ENCODE measurements at regions not wholly inside any gene's neighbourhood (a gene's known extent, or its start where the extent isn't known, plus 50 kb on each side); places are given as distances from the start of the nearest gene placed in this dataset.

DNA sequence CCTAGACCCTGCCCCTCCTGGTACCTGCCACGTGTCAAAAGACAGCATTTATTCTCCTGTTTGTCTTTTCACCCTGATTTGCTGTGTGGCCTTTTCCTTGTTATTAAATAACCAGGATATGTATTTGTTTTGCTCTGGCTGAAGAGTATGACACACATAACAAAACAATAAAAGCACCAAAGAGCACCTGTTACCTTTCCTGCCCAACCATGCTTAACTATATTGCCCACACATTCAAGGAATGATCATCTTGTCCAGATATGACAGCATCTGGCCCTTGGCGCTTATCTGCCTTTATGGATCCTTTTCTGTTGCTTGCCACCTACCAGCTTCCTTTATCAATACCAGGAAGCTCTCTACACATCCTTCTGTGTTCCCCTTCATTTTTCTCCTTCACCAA lies 357.7 kb downstream of the FGFR2 start:
- DNase-seq (ENCODE audit: low spot score): no peak

DNA sequence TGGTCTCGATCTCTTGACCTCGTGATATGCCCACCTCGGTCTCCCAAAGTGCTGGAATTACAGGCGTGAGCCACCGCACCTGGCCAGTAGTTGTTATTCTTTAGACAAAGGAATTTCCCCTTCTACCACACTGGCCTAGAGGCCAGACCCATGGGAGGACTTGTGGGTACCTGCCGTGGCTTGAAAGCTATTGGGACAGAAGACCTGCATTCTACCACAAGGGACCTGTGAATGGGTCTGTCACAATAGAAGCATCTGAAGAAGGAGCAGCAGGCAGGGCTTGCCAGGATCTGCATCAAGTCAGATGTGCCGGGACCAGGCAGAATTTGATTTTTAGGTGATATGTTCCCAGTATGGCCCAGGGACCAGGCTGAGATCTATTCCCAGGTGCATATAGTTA lies 356.9 kb downstream of the FGFR2 start:
- no peak for DNase-seq (ENCODE audit: low spot score)

DNA sequence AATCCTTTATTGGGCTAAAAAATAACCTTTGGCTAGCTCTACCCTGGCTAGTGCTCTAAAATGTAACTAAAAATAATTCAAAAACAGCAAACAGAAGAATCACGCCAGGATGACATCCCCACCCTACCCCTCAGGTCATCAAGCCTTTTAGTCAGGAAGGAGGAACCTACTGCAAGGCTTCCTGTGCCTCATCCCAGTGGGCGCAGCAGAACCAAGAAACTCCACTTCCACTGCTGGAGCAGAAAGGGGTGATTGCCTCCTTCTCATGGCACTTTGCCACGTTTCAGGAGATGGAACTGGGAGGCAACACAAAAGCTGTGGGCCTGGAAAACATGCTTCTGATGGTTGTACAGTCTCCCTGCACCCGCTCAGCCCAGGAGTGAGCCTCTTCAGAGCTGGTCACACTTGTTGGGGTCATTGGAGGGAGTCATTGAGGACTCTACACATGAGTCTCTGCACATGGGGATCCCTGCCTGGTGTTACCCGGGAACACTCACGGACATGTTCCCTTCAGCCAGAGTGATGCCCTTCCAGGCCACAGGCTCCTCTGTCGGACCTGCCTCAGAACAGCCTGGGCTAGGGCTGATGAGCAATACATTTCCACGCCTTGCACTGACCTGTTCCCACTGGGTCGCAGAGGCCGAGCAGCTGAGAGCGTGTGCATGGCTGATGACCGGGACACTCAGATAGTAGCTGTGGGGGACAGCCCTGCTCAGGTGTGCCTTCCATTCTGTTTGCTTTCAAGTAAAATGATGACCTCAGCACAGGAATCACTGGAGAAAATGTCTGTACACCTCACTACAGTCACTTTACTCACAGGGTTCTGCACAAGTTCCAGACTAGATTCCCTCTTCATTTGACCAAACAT lies 355.3 kb downstream of the FGFR2 start:
- no peak for DNase-seq (ENCODE audit: low spot score)

DNA sequence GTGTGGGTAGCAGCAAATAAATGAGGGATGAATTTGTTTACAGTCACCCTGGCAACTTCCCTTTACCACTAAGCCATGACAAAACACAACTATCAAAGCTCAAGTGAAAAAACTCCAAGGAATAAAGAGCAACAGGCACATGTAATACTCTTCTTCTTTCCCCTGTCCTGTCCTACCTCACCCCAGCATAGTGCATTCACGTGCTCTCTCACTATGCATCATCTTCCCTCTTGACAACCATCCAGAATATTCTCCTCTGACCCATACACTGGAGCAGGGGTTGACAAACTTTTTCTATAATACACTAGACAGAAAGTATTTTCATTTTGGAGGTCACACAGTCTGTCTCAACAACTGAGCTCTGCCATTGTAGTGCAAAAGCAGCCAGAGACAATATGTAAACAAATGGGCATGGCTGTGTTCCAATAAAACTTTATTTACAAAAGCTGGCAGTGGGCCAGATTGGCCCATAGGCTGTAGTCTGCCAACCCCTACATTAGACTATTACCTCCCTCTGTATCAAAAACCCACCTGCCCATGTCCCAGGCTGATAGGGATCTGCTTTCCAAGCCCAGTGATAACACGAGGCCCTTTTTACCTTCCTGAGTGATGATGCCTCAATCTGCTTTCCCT lies 354.5 kb downstream of the FGFR2 start:
- no peak for DNase-seq (ENCODE audit: low spot score)

DNA sequence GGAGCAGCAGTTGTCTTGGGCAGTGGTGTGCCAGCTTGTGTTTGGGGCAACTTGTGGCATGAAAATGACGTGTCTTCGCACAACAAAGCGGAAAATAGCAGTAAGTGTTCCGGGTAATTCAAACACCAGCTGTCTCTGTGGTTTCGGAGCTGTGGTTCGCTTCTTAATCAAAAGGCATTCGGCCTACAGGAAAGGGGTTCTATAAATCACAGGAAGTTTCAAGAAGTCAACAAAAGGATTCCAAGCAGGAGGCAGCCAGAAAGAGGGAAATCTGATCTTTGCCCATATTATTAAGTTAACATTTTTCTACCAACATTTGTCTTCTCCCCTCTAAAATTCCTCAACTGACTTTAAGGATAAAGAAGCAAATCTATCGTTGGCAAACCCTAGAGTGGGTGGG lies 353.4 kb downstream of the FGFR2 start:
- DNase-seq (ENCODE audit: low spot score): no peak

DNA sequence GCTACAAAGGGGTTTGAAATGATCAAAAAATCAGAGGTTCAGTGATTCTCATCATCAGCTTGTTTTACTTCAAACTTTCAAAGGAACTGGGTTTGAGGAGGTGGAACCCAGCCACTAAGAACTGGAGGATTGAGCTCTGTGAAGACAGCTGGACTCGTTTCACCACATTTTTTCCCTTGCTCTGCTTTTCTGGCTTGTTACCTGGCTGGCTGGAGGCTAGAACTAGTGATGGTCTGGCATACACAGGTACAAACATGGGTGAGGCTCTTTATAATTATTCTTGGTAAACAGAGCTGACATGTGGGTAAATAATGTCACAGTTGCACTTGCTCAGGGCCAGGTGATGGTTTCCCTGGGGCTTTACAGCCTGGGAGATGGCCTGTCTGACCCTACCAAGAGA lies 352.5 kb downstream of the FGFR2 start:
- DNase-seq (ENCODE audit: low spot score): no peak

DNA sequence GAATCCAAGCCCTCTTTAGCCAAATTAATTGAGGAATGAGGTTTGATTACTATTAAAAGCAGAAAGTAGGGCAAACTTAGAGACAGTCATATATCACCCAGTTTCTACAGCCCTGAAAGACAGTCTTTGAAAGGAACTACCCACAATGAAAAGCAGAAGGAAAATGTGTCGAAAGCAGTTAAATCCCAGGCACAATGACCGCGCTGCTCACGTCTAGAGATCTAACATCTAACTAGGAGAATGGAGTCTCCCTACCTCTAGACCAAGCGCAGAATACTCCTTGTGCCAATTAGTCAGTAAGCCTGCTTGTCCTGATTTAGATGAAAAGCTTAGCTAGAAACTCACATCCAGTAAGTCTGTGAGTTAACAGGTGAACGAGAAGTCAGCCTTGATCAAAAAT lies 350.0 kb downstream of the FGFR2 start:
- no peak for DNase-seq (ENCODE audit: low spot score)

DNA sequence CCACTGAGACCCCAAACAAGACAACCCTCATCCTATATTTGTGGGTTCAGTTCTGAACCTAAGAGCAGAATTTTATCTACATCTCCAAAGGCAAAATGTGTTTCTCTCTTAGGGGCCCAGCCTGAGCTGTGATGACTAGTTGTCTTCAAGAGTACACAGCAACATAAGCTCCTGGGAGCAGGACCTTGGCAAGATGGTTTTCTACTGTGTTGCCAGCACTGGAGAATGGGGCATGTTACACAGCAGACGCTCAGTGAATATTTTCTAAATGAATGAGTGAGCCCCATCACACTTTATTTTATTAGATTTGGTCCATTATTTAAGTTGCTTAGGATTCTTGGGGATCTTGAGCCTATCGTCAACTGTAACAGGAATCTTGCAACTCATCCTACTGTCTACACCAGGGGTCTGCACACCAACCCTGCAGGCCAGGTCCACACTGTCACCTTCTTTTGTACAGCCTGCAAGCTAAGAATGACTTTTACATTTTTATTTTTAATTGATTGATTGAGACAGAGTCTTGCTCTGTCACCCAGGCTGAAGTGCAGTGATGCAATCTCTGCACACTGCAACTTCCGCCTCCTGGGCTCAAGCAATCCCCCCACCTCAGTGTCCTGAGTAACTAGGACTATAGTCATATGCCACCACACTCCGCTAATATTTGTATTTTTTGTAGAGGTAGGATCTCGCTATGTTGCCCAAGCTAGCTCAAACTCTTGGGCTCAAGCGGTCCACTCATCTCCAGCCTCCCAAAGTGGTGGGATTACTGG lies 347.1 kb downstream of the FGFR2 start:
- no peak for DNase-seq (ENCODE audit: low spot score)

DNA sequence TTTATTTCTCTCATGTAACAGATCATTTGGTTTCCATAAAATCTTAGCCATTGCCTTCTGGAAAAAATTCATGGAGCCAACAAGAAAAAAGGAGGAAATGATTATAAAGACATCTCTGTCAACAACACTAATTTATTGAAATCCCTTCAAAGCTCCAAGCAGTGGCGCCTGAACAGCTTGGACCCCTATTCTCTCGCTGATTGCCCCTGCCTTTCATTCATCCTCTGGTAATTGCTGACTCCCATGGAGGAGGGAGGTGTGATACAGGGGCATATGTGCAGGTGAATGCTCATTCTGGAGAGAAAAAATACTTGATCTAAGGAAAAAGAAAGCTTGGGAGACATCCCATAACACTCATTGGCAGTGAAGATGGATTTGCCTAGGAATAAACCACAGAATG lies 345.5 kb downstream of the FGFR2 start:
- no peak for DNase-seq (ENCODE audit: low spot score)

DNA sequence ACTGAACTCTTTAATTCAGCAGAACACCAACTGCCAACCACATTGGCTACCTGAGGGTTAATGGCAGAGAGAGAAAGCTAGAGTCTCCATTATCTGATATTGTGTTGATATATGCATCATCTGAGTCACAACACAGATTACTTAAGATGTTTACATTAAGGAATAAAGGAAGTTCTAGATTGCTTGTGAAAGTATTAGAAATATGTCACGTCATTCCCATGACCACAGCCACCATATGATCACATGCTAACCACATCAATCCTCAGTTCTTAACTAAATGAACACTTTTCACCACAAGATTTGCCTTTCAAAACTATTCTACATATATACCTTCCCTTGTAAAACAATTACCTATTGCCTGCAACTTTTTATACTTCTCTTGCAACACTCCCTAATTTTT lies 337.9 kb downstream of the FGFR2 start:
- no peak for DNase-seq (ENCODE audit: low spot score)

DNA sequence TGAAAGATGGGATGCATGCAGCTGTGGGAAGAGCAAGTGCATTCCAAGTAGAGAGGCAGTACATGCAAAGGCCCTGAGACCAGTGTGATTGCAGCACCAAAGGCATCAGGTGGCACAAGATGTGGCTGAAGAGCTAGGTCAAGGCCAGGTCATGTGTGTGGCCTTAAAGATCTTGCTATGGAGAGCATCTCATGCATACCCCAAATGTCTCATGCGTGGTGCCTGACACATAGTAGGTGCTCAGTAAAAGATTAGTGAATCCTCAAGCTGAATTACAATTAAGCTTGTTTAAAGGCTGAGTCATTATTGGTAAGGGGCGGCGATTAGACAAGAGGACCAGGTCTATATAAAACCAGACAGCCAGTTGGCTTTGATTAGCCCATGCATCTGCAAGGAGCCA lies 336.6 kb downstream of the FGFR2 start:
- DNase-seq (ENCODE audit: low spot score): no peak

DNA sequence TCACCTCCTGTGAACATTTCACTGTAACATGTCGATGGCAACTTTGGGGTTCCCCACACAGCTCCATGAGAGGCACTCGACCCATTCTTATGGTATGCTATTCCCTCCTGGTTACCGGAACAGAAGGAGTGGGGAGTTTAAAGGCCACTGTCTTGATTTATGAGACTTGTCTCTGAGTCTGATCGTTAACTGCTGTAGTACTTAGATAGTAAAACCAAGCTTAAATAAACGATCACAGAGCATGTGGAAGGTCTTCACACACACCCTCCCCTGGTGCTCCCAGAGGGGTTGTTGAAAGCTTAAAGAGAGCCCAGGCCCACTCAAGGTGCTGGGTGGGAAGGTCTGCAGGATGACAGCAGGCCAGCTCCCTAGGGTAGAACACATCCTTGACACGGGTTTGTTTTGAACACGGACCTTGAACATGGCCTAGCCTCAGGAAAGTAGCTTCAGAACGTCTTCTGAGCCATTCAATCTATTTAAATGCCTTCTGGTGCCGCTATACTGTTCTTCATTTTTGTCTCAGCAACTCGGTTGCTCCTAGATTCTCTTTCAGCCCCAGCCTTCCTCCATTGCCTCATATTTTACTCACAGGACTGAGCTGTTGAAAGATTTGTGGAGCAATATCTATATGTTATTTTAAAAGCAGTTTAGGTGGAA lies 335.3 kb downstream of the FGFR2 start:
- no peak for DNase-seq (ENCODE audit: low spot score)

DNA sequence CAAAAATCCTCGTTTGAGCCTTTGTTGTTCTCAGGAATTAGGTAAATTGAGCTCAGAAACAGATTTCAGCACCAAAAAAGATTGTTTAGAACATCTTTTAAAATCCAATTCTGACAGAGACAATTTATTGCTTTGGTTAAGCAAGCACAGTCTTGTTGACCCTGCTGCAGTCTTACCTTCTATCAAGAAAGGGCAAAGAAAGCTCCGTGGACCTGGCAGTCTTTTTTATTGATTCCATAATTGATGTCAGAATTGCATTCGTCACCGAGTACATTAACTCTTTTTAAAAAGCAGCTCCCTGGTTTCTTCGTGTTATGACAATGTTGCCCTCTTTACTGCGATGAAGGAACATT lies 334.8 kb downstream of the FGFR2 start:
- no peak for DNase-seq (ENCODE audit: low spot score)

DNA sequence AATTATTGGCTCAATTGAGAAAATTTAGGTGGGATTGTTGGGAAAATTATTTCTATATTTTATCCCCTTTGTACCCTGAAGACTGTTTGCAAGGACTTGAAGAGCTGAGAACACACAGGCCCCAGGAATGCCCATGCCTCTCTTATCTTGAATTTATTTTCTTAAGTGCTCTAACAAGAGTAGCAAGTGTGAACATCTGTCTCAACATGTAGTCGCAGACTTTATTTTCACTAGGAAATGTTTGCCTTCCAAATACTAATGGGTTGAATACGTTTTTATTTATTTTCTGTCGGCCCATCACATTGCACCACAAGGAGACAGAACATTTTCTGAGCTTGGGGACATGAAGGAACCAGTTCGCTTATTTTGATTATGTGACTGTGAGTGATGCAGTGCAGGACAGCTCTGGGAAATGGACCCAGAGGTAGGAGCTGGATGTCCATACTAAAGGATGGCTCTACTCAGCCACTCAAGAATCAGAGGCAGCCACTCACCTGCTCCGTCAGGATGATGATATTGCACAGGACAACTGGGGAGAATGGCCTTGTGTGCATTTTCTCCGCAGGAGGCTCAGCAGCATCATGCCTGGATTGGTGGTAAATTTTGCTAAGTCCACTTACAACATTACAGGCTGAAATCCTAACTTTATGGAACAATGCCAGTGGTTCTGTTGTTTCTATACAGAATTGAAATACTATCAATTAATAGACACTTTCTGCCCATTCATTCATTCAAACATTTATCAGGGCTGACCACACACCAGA lies 332.7 kb downstream of the FGFR2 start:
- DNase-seq (ENCODE audit: low spot score): no peak

DNA sequence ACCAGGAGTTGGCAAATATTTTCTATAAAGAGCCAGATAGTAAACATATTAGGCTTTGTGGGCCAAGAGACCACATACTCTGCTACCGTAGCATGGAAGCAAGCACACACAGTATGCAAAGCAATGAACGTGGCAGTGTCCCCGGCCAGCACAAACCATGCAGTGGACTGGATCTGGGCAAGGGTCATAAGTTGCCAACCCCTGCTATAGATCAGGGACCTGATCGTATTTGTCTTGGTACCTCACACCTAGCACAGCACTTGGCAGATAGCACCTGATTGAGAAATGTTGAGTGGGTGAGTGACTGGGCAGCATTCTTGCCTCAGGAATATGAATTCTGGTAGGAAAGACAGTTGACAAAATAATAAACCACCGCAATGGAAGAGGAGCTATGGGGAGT lies 331.9 kb downstream of the FGFR2 start:
- DNase-seq (ENCODE audit: low spot score): no peak

DNA sequence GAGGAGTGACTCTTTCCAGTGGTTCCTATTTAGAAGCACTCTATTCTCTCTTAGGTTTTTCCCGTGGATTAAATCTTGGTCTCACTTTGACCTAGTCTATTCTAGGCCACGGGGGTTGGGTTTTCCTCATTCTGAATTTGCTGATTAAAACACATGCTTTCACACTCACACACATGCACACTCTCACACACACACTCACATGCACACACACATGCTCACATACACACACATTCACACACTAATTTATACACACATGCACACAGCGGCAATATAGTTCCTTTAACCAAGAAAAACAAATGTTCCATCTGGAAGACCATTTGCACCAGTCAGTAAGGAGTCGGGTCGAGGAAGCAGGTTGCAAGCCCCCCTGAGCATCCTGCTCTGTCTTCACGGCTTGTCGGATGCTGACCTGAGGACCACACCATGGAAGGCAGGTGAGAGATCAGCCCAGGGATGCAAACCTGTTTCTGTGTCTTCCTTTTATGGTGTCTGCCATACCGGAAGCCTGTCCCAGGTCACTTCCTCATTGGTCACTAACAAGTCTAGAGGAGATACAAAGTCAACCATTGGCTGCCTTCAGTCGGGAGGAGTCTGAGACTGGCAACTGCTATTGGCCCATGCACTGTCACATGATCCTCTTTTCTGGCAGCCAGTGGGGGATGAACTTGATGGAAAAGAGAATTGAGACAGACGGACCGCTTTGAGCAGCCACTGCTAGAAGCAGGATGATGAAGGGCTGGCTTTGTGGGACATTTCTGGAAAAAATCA lies 330.8 kb downstream of the FGFR2 start:
- no peak for DNase-seq (ENCODE audit: low spot score)

DNA sequence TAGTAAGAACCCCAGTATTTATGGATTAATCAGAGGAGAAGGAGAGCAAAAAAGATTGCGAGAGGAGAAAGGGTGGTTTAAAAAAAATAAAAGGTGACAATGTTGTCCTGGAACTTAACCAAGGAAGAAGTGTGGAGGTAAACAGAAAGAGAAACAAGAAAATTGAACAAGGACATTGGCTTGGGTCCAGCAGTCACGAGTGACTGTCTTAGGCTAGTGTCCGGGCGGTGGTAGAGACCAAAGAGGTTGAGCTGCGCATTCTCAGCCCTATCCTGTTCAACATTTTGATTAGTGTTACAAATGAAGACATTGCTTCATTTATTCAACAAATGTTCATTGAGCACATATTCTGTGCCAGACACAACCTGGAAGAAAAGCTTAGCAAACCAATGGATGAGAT lies 329.9 kb downstream of the FGFR2 start:
- DNase-seq (ENCODE audit: low spot score): no peak

DNA sequence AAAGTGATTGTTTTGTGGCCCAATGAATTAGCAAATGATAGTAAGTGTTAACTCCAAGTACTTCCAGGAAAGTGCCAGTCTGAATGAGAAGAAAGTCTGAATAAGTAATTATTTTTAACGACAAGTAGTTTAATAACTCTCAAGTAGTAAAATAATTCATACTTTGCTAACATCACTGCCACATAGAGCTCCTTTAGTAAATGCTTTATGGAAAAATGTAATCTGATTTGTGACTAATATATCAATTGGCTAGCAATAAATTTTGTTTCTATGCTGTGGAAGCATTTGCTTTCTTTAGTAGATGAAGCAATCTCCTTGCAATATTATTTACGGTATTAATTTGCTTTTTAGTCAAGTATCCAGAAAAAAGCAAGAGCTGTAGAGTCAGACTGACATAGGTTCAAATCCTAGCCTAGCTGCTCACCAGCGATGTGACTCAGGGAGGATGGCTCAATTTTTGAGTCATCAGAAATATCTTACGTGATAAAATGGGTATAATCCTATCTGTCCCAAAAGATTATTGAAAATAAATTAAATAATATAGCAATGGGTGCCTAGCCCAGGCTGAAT lies 329.3 kb downstream of the FGFR2 start:
- no peak for DNase-seq (ENCODE audit: low spot score)

DNA sequence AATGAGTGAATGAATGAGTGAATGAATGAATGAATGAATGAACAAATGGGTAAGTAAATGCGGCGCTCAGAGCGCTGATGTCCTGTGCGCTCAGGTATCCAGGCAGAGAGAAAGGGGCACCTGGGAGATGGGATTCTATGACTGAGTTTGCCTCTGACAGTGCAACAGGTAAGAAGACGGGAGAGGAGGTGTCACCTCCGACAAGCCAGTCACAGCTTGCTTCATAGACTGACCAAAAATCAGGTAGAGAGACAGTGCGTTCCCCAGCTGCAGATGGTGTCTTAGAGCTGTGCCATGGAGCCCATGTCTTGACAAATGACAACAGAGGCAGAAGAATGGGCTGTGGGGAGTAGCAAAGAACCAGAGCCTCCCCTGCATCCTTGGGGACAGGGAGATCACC lies 327.3 kb downstream of the FGFR2 start:
- no peak for DNase-seq (ENCODE audit: low spot score)

DNA sequence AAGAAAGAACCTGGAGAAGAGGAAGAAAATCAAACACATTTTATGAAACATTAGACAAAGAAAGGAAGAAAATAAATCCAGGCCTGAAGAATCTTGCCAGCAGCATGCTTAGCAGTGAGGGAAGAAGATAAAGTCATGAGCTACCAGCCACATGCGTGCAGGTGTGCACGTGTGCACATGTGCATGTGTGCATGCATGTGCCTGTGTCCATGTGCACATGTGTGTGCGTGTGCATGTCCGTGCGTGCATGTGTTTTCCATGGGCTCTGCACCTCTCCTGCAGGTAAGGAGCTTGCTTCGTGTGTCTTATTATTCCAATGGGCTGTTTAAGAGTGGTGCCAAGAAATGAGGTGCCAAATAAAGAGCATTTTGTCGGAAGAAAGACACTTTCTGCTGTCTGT lies 322.2 kb downstream of the FGFR2 start:
- no peak for DNase-seq (ENCODE audit: low spot score)

DNA sequence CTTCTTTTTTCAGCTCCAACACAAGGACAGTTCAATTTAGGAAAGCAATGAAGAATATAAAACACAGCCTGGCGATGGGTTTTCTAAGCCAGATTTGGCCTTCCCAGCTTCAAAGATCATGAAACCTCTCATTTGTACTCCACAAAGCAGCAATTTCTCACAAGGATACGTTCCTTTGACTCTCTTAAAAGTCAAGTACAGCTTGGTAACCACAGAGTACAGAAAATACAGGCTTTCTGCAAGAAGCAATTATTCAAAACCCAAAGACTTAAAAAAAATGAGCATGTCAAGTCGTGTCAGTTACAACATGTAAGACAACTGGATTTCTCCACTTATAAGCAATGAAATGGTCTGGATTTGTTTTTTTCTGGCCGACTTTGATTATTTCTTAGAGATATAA lies 321.4 kb downstream of the FGFR2 start:
- DNase-seq (ENCODE audit: low spot score): no peak
